Uterus (tissue), 2 donors: ENCODE measurements at regions not wholly inside any gene's neighbourhood (a gene's known extent, or its start where the extent isn't known, plus 50 kb on each side); places are given as distances from the start of the nearest gene placed in this dataset.

Source experiments
- CTCF ChIP-seq, 4 experiments: fragments of 200-600 bp in 2 of 4; fragments of 450-650 bp in 2 of 4; sonication (generic) in 2 of 4; IDR thresholded peaks; one replicate each; pipeline ENCODE4 v1.5.1; 2016 to 2019; ENCODE audit warnings: antibody characterized with exemption in 4 of 4, mild to moderate bottlenecking in 2 of 4, moderate library complexity in 1 of 4
- POLR2A ChIP-seq, 2 donors: fragments of 450-650 bp; IDR thresholded peaks; one replicate each; pipeline ENCODE4 v1.6.1; 2016; ENCODE audit warnings: antibody characterized with exemption in 2 of 2, mild to moderate bottlenecking in 1 of 2, moderate library complexity in 1 of 2

- TF ChIP-seq POLR2A (IDR thresholded peaks at IDR 0.05) (no peak), CTCF (IDR thresholded peaks at IDR 0.05) (no peak)
Measured at GRCh38 chr3:18880691-18881090, 267.6 kb upstream of the KCNH8 start.
